GM12878 (cell line): ENCODE measurements at regions not wholly inside any gene's neighbourhood (a gene's known extent, or its start where the extent isn't known, plus 50 kb on each side); places are given as distances from the start of the nearest gene placed in this dataset.

Source experiments
- ATAC-seq: fragments of 200-7000 bp; cut with Tn5 transposase; 3 replicates; pipeline ENCODE4 v1.9.1; 2020; ENCODE audit warnings: mild to moderate bottlenecking, moderate library complexity
- BruUV-seq: library from RNA; stranded (reverse); fragments of 400-500 nt; replicated peaks from 2 replicates; lab custom pipeline; 2021; lab: Mats Ljungman, UMichigan
- CTCF ChIA-PET: fragments of 300-600 bp; sonication (Branson Sonifier 250); formaldehyde crosslinking; extraction: SDS; loops from one replicate; lab custom pipeline; 2021; ENCODE audit warnings: inconsistent platforms; lab: Yijun Ruan, JAX
- POLR2A ChIA-PET: fragments of 350-600 bp; formaldehyde crosslinking; extraction: SDS; loops from one replicate; lab custom pipeline; 2021; ENCODE audit warnings: inconsistent platforms; lab: Charles Lee
- RAD21 ChIA-PET: fragments of 300-600 bp; sonication (Branson Sonifier 250); formaldehyde crosslinking; loops from one replicate; lab custom pipeline; 2023; ENCODE audit warnings: antibody characterized with exemption; ENCODE audit not compliant: unreplicated experiment; lab: Charles Lee
- SMC1A ChIA-PET: fragments of 300-600 bp; sonication (Branson Sonifier 250); formaldehyde crosslinking; loops from one replicate; lab custom pipeline; 2023; ENCODE audit not compliant: unreplicated experiment, uncharacterized antibody; lab: Charles Lee
- DNase-seq: peaks from one replicate; pipeline ENCODE4 v3.0.0-alpha.2; 2011; ENCODE audit warnings: low read depth, low spot score
- FAIRE-seq: peaks from 3 replicates; lab custom pipeline; 2011; peaks lifted over from hg19 to GRCh38; lab: Jason Lieb, UNC
- H2AFZ ChIP-seq: 2 replicates; pipeline ENCODE4 v1.6.0; 2011; ENCODE audit warnings: low read depth, low read length, control low read depth; ENCODE audit not compliant: control insufficient read depth
- H3K27ac ChIP-seq: 2 replicates; pipeline ENCODE4 v1.5.1; 2011; ENCODE audit warnings: control low read depth; ENCODE audit not compliant: control insufficient read depth, insufficient read depth
- H3K27me3 ChIP-seq, 2 experiments: replicated peaks in 1 of 2; 2 replicates each; pipeline versions ENCODE4 v1.6.0 to v1.6.1; 2011; ENCODE audit warnings: low read length in 1 of 2; ENCODE audit not compliant: control insufficient read depth in 2 of 2, insufficient read depth in 2 of 2
- H3K36me3 ChIP-seq, 2 experiments: 2 replicates each; pipeline ENCODE4 v1.5.1; 2011; ENCODE audit warnings: low read length in 1 of 2; ENCODE audit not compliant: control insufficient read depth in 2 of 2, insufficient read depth in 2 of 2
- H3K4me1 ChIP-seq: 2 replicates; pipeline ENCODE4 v1.6.1; 2011; ENCODE audit warnings: mild to moderate bottlenecking, low read length, moderate library complexity, mixed read lengths; ENCODE audit not compliant: control insufficient read depth, insufficient read depth
- H3K4me2 ChIP-seq: 2 replicates; pipeline ENCODE4 v1.6.0; 2011; ENCODE audit warnings: control low read depth; ENCODE audit not compliant: control insufficient read depth, insufficient read depth
- H3K4me3 ChIP-seq: fragments of 200-600 bp; sonication (generic); 2 replicates; pipeline ENCODE4 v1.5.1; 2016
- H3K79me2 ChIP-seq: 2 replicates; pipeline ENCODE4 v1.6.0; 2011; ENCODE audit warnings: low read length; ENCODE audit not compliant: control insufficient read depth, insufficient read depth
- H3K9ac ChIP-seq: 2 replicates; pipeline ENCODE4 v1.8.0; 2011; ENCODE audit warnings: low read length, control low read depth, mixed read lengths; ENCODE audit not compliant: control insufficient read depth, insufficient read depth
- H3K9me3 ChIP-seq: replicated peaks from 3 replicates; pipeline ENCODE4 v1.5.1; 2011; ENCODE audit warnings: mild to moderate bottlenecking, low read length; ENCODE audit not compliant: control insufficient read depth, insufficient read depth
- H4K20me1 ChIP-seq: 2 replicates; pipeline ENCODE4 v1.6.0; 2011; ENCODE audit not compliant: control insufficient read depth, insufficient read depth
- BACH1 ChIP-seq: fragments of 450-650 bp; IDR thresholded peaks from 2 replicates; pipeline ENCODE4 v1.6.1; 2017; ENCODE audit warnings: mild to moderate bottlenecking, borderline replicate concordance
- BRCA1 ChIP-seq: IDR thresholded peaks from 2 replicates; pipeline ENCODE4 v1.6.1; 2011; ENCODE audit warnings: low read depth, low read length, improper control_type of control experiment
- CHD1 ChIP-seq: IDR thresholded peaks from 2 replicates; pipeline ENCODE4 v1.6.1; 2012; ENCODE audit warnings: low read depth, low read length, improper control_type of control experiment
- CREB1 ChIP-seq: IDR thresholded peaks from 2 replicates; pipeline ENCODE4 v1.6.1; 2012; ENCODE audit warnings: low read depth, mild to moderate bottlenecking, inconsistent platforms
- CREM ChIP-seq: IDR thresholded peaks from 2 replicates; pipeline ENCODE4 v1.6.1; 2014; ENCODE audit warnings: antibody characterized with exemption, low read depth
- ETV6 ChIP-seq, 2 experiments: fragments of 450-650 bp in 1 of 2; IDR thresholded peaks in 1 of 2; conservative IDR thresholded peaks in 1 of 2; 2 replicates each; pipeline ENCODE4 v1.6.1; 2014; ENCODE audit warnings: antibody characterized with exemption in 1 of 2, borderline replicate concordance in 1 of 2, low read depth in 1 of 2, mild to moderate bottlenecking in 1 of 2, moderate library complexity in 1 of 2
- FOXK2 ChIP-seq: fragments of 450-650 bp; IDR thresholded peaks from 2 replicates; pipeline ENCODE4 v1.6.1; 2017; ENCODE audit warnings: mild to moderate bottlenecking, moderate library complexity
- HDAC2 ChIP-seq: fragments of 200-600 bp; sonication (generic); IDR thresholded peaks from 2 replicates; pipeline ENCODE4 v1.6.1; 2017
- MXI1 ChIP-seq: fragments of 150-350 bp; IDR thresholded peaks from 2 replicates; pipeline ENCODE4 v1.6.1; 2011; ENCODE audit warnings: low read depth, mild to moderate bottlenecking, inconsistent platforms, low read length, improper control_type of control experiment
- NR2C1 ChIP-seq: fragments of 450-650 bp; IDR thresholded peaks from 2 replicates; pipeline ENCODE4 v1.6.1; 2017; ENCODE audit warnings: antibody characterized with exemption, mild to moderate bottlenecking, moderate library complexity
- PAX8 ChIP-seq: fragments of 450-650 bp; IDR thresholded peaks from 2 replicates; pipeline ENCODE4 v1.6.1; 2017; ENCODE audit warnings: mild to moderate bottlenecking, moderate library complexity
- RCOR1 ChIP-seq: conservative IDR thresholded peaks from 2 replicates; pipeline ENCODE4 v1.6.1; 2012; ENCODE audit warnings: low read depth, low read length, improper control_type of control experiment
- SRF ChIP-seq, 2 experiments: IDR thresholded peaks; 2 replicates each; pipeline ENCODE4 v1.6.1; 2011; ENCODE audit warnings: low read depth in 2 of 2, low read length in 2 of 2, mild to moderate bottlenecking in 1 of 2, moderate library complexity in 1 of 2
- STAT3 ChIP-seq: IDR thresholded peaks from 2 replicates; pipeline ENCODE4 v1.6.1; 2011; ENCODE audit warnings: low read depth, low read length, improper control_type of control experiment
- ZBED1 ChIP-seq: IDR thresholded peaks from 2 replicates; pipeline ENCODE4 v1.6.1; 2016; ENCODE audit warnings: borderline replicate concordance
- ZZZ3 ChIP-seq: IDR thresholded peaks from 2 replicates; pipeline ENCODE4 v1.6.1; 2011; ENCODE audit warnings: low read depth; ENCODE audit not compliant: control insufficient read depth, insufficient read length
- WGBS: methylation state at CpG from one replicate; pipeline ENCODE4 v1.1.6; 2016; ENCODE audit warnings: low lambda C conversion rate; ENCODE audit not compliant: insufficient replicate concordance, insufficient coverage; ENCODE audit errors: missing lambda C conversion rate; 5-methylcytosine and 5-hydroxymethylcytosine counted together
- in situ Hi-C: fragments of 300-500 bp; cut with MboI; formaldehyde crosslinking; loops from 9 replicates; pipeline ENCODE4 v1.14.3; 2018; ENCODE audit warnings: mixed read lengths
- intact Hi-C: fragments of 100-400 bp; cut with micrococcal nuclease; formaldehyde crosslinking; loops from one replicate; pipeline ENCODE4 v1.14.2; 2022; ENCODE audit not compliant: unreplicated experiment
- TF ChIP-seq, protein P1 (sequence below): IDR thresholded peaks from 2 replicates; pipeline ENCODE4 v1.6.1; 2012; ENCODE audit warnings: low read depth, low read length, improper control_type of control experiment
- TF ChIP-seq, protein P2 (sequence below): fragments of 450-650 bp; formaldehyde crosslinking; IDR thresholded peaks from 2 replicates; pipeline ENCODE4 v1.5.0; 2022; ENCODE audit warnings: mild to moderate bottlenecking, missing genetic modification characterization

DNA sequence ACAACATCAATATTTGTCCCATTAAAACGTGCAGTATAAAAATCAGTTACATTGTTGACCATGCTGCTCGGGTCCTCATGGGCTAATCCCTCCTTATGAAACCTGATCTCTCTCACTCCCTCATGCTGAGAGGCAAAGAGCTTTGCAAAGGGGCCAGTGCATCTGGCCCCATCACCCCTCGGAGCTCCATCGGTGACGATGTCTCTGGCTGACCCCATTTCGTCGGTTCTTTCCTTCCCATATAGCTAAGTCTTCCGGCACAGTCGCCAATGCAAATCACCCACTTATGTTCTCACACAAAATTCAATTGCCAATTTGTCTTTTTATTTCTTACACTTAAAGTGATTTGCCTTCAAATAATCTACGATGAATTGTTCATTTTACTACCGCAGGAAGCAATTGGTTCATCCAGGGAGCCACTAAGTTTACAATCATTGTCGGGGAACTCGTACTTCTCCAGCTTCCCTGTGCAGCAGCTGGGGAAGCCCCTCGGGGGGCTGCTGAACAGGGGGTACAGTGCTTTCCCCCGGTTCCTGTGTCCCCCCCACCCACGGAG is 199.8 kb upstream of the CDH4 start:
- intact Hi-C loops (no loop called here), in situ Hi-C loops (loop anchor here (25.0 kb wide), 1 partner anchor 90 kb away; no protein-coding TSS in a partner anchor)
- no peaks in the 10 kb centered on the region for H3K79me2 ChIP-seq
- H3K36me3 ChIP-seq = no peaks in the 10 kb centered on the region
- no peaks in the 10 kb centered on the region; the same call in 2 of the 3 replicates for H3K9me3 ChIP-seq
- no peak overlapping the region for H3K9ac ChIP-seq
- RAD21 ChIA-PET = no interaction called here
- H2AFZ ChIP-seq = no peak overlapping the region
- no peaks in the 10 kb centered on the region for H4K20me1 ChIP-seq
- H3K4me2 ChIP-seq = no peak overlapping the region
- DNase-seq (no peak), FAIRE-seq (no peak), ATAC-seq (no peak)
- no TSS peak for BruUV-seq
- CTCF ChIA-PET = no interaction called here
- WGBS = 45% methylated on average over 16 of the region's 16 CpGs
- no peaks in the 10 kb centered on the region for H3K27me3 ChIP-seq
- no peak overlapping the region for H3K27ac ChIP-seq
- SMC1A ChIA-PET = no interaction called here
- TF ChIP-seq, protein P1, sequence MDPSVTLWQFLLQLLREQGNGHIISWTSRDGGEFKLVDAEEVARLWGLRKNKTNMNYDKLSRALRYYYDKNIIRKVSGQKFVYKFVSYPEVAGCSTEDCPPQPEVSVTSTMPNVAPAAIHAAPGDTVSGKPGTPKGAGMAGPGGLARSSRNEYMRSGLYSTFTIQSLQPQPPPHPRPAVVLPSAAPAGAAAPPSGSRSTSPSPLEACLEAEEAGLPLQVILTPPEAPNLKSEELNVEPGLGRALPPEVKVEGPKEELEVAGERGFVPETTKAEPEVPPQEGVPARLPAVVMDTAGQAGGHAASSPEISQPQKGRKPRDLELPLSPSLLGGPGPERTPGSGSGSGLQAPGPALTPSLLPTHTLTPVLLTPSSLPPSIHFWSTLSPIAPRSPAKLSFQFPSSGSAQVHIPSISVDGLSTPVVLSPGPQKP = no peak
- TF ChIP-seq CHD1 (no peak), BACH1 (no peak), ZZZ3 (no peak), ZBED1 (no peak), FOXK2 (no peak), RCOR1 (no peak), MXI1 (no peak), PAX8 (no peak), STAT3 (no peak), BRCA1 (no peak), ETV6 (conservative IDR thresholded peaks at IDR 0.05 in 1 of 2, IDR thresholded peaks at IDR 0.05 in 1 of 2; ENCODE audit: borderline replicate concordance in 1 of 2, low read depth in 1 of 2) (no peak), HDAC2 (no peak), CREB1 (no peak), CREM (no peak), SRF (IDR thresholded peaks at IDR 0.05; ENCODE audit: low read depth in 2 of 2, low read length in 2 of 2) (no peak), NR2C1 (no peak)
- TF ChIP-seq, protein P2, sequence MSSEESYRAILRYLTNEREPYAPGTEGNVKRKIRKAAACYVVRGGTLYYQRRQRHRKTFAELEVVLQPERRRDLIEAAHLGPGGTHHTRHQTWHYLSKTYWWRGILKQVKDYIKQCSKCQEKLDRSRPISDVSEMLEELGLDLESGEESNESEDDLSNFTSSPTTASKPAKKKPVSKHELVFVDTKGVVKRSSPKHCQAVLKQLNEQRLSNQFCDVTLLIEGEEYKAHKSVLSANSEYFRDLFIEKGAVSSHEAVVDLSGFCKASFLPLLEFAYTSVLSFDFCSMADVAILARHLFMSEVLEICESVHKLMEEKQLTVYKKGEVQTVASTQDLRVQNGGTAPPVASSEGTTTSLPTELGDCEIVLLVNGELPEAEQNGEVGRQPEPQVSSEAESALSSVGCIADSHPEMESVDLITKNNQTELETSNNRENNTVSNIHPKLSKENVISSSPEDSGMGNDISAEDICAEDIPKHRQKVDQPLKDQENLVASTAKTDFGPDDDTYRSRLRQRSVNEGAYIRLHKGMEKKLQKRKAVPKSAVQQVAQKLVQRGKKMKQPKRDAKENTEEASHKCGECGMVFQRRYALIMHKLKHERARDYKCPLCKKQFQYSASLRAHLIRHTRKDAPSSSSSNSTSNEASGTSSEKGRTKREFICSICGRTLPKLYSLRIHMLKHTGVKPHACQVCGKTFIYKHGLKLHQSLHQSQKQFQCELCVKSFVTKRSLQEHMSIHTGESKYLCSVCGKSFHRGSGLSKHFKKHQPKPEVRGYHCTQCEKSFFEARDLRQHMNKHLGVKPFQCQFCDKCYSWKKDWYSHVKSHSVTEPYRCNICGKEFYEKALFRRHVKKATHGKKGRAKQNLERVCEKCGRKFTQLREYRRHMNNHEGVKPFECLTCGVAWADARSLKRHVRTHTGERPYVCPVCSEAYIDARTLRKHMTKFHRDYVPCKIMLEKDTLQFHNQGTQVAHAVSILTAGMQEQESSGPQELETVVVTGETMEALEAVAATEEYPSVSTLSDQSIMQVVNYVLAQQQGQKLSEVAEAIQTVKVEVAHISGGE (CRISPR knock-in tag) = no peak
- H3K4me1 ChIP-seq = no peaks in the 10 kb centered on the region
- no peak overlapping the region for H3K4me3 ChIP-seq
- POLR2A ChIA-PET = no interaction called here
